NT2/D1 (cell line): ENCODE measurements at regions not wholly inside any gene's neighbourhood (a gene's known extent, or its start where the extent isn't known, plus 50 kb on each side); places are given as distances from the start of the nearest gene placed in this dataset.
"Not testable (repeated sequence)": the region's sequence is repeated elsewhere in the genome, so short reads cannot be mapped to it uniquely, and the experiment has no call there.

Experiments used
- SUZ12 ChIP-seq: IDR thresholded peaks from 2 replicates; pipeline ENCODE4 v1.6.1; 2011; ENCODE audit not compliant: insufficient read length, insufficient read depth; ENCODE audit errors: extremely low read depth
- YY1 ChIP-seq: IDR thresholded peaks from 2 replicates; pipeline ENCODE4 v1.6.1; 2011; ENCODE audit not compliant: insufficient read length, insufficient read depth
- ZNF274 ChIP-seq: IDR thresholded peaks from 2 replicates; pipeline ENCODE4 v1.6.1; 2011; ENCODE audit warnings: mild to moderate bottlenecking, low read depth, low read length

DNA sequence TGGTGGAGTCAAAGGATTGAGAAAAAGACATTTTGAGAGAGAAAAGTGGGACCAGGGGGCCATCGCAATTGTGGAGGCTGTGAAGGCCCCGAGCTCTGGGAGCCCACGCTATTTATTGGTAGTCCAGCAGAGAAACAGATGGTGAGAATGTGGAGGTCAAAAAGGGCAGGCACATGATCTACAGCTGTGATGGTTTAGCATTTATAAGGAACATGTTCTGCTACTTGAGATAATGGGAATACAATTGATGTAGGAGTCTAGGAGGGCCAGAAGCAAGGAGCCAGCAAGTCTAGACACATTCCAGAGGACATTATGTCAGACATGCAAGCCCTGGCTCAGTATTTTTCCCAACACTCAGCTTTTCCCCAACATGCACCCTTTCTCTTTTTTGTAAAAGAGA, 283.4 kb upstream of the MTPN start:
- not testable (repeated sequence) for TF ChIP-seq ZNF274, SUZ12, YY1
